WTC11 (cell line): ENCODE measurements at regions not wholly inside any gene's neighbourhood (a gene's known extent, or its start where the extent isn't known, plus 50 kb on each side); places are given as distances from the start of the nearest gene placed in this dataset.

Experiments
- ATAC-seq: fragments of 200-7000 bp; cut with Tn5 transposase; 2 replicates; pipeline ENCODE4 v1.10.0; 2021; ENCODE audit warnings: mild to moderate bottlenecking, moderate library complexity
- CTCF ChIA-PET: fragments of 300-600 bp; sonication (Branson Sonifier 250); formaldehyde crosslinking; loops from one replicate; lab custom pipeline; 2021; ENCODE audit warnings: antibody characterized with exemption; lab: Charles Lee
- POLR2A ChIA-PET: fragments of 350-600 bp; sonication (Branson Sonifier 250); formaldehyde crosslinking; loops from one replicate; lab custom pipeline; 2021; ENCODE audit warnings: antibody characterized with exemption; lab: Charles Lee
- DNase-seq: peaks from one replicate; pipeline ENCODE4 v3.0.0; 2021; ENCODE audit warnings: low spot score
- H3K27ac Mint-ChIP-seq: 2 replicates; pipeline ENCODE4 v1.8.0; 2021; ENCODE audit warnings: mixed read lengths
- H3K27me3 Mint-ChIP-seq: 2 replicates; pipeline ENCODE4 v1.8.0; 2021; ENCODE audit warnings: low read depth, mild to moderate bottlenecking, moderate library complexity, mixed read lengths
- H3K36me3 Mint-ChIP-seq: 2 replicates; pipeline ENCODE4 v1.8.0; 2021; ENCODE audit warnings: mixed read lengths
- H3K4me1 Mint-ChIP-seq: 2 replicates; pipeline ENCODE4 v1.8.0; 2022; ENCODE audit warnings: mixed read lengths
- H3K4me3 Mint-ChIP-seq: 2 replicates; pipeline ENCODE4 v1.8.0; 2021; ENCODE audit warnings: mild to moderate bottlenecking, moderate library complexity, mixed read lengths
- H3K9me3 Mint-ChIP-seq: 2 replicates; pipeline ENCODE4 v1.8.0; 2021; ENCODE audit warnings: mixed read lengths
- ATF2 ChIP-seq: sonication (generic); formaldehyde crosslinking; IDR thresholded peaks from 2 replicates; pipeline ENCODE4 v1.8.1; 2022; ENCODE audit warnings: low read depth, missing genetic modification reagents, borderline replicate concordance
- CBFB ChIP-seq: sonication (generic); formaldehyde crosslinking; IDR thresholded peaks from 2 replicates; pipeline ENCODE4 v1.8.1; 2022; ENCODE audit warnings: mild to moderate bottlenecking, low read depth, missing genetic modification reagents
- CDX4 ChIP-seq: fragments of 250-450 bp; sonication (Bioruptor Pico); IDR thresholded peaks from 2 replicates; pipeline ENCODE4 v1.9.0; 2021; ENCODE audit warnings: moderate library complexity, mild to moderate bottlenecking, inconsistent platforms, borderline replicate concordance
- ELF4 ChIP-seq: sonication (generic); formaldehyde crosslinking; IDR thresholded peaks from 2 replicates; pipeline ENCODE4 v1.8.1; 2022; ENCODE audit warnings: low read depth, mild to moderate bottlenecking, moderate library complexity, missing genetic modification reagents
- ERG ChIP-seq: fragments of 250-450 bp; sonication (Bioruptor Pico); IDR thresholded peaks from 2 replicates; pipeline ENCODE4 v1.8.0; 2021; ENCODE audit warnings: mild to moderate bottlenecking
- ESRRA ChIP-seq: sonication (generic); formaldehyde crosslinking; IDR thresholded peaks from 2 replicates; pipeline ENCODE4 v1.8.1; 2022; ENCODE audit warnings: mild to moderate bottlenecking, missing genetic modification reagents, borderline replicate concordance
- ETV6 ChIP-seq: sonication (generic); formaldehyde crosslinking; IDR thresholded peaks from 2 replicates; pipeline ENCODE4 v1.8.1; 2022; ENCODE audit warnings: mild to moderate bottlenecking, missing genetic modification reagents
- FOXJ3 ChIP-seq: sonication (generic); formaldehyde crosslinking; IDR thresholded peaks from 2 replicates; pipeline ENCODE4 v1.9.0; 2021; ENCODE audit warnings: missing genetic modification reagents, mild to moderate bottlenecking, borderline replicate concordance
- FOXP1 ChIP-seq: sonication (generic); formaldehyde crosslinking; IDR thresholded peaks from 2 replicates; pipeline ENCODE4 v1.8.0; 2022; ENCODE audit warnings: missing genetic modification reagents, mild to moderate bottlenecking, moderate library complexity, borderline replicate concordance
- GRHL2 ChIP-seq: fragments of 250-450 bp; sonication (Bioruptor Pico); IDR thresholded peaks from 2 replicates; pipeline ENCODE4 v1.8.0; 2022; ENCODE audit warnings: mild to moderate bottlenecking, moderate library complexity; ENCODE audit not compliant: insufficient replicate concordance, severe bottlenecking
- HMGXB4 ChIP-seq: sonication (generic); formaldehyde crosslinking; IDR thresholded peaks from 2 replicates; pipeline ENCODE4 v1.8.1; 2023; ENCODE audit warnings: mild to moderate bottlenecking, moderate library complexity, missing genetic modification reagents
- IRF2 ChIP-seq: sonication (generic); formaldehyde crosslinking; IDR thresholded peaks from 2 replicates; pipeline ENCODE4 v1.8.0; 2022; ENCODE audit warnings: low read depth, missing genetic modification reagents, borderline replicate concordance
- KAT7 ChIP-seq: sonication (generic); formaldehyde crosslinking; IDR thresholded peaks from 2 replicates; pipeline ENCODE4 v1.8.1; 2023; ENCODE audit warnings: missing genetic modification reagents, mild to moderate bottlenecking, borderline replicate concordance
- MLX ChIP-seq: sonication (generic); formaldehyde crosslinking; IDR thresholded peaks from 2 replicates; pipeline ENCODE4 v1.8.1; 2023; ENCODE audit warnings: mild to moderate bottlenecking, missing genetic modification reagents, moderate library complexity
- MXD4 ChIP-seq: fragments of 250-450 bp; sonication (Bioruptor Pico); IDR thresholded peaks from 2 replicates; pipeline ENCODE4 v1.8.0; 2021; ENCODE audit warnings: mild to moderate bottlenecking, moderate library complexity, borderline replicate concordance
- SMAD3 ChIP-seq: sonication (generic); formaldehyde crosslinking; IDR thresholded peaks from 2 replicates; pipeline ENCODE4 v1.8.0; 2022; ENCODE audit warnings: missing genetic modification reagents, mild to moderate bottlenecking, borderline replicate concordance
- SMAD4 ChIP-seq: sonication (generic); formaldehyde crosslinking; IDR thresholded peaks from 2 replicates; pipeline ENCODE4 v1.8.0; 2022; ENCODE audit warnings: mild to moderate bottlenecking, missing genetic modification reagents
- SP1 ChIP-seq: sonication (generic); formaldehyde crosslinking; conservative IDR thresholded peaks from 2 replicates; pipeline ENCODE4 v1.8.1; 2022; ENCODE audit warnings: missing genetic modification reagents
- TEAD4 ChIP-seq: sonication (generic); formaldehyde crosslinking; IDR thresholded peaks from 2 replicates; pipeline ENCODE4 v1.8.0; 2022; ENCODE audit warnings: mild to moderate bottlenecking, missing genetic modification reagents
- ZBTB21 ChIP-seq: sonication (generic); formaldehyde crosslinking; IDR thresholded peaks from 2 replicates; pipeline ENCODE4 v1.8.1; 2023; ENCODE audit warnings: mild to moderate bottlenecking, missing genetic modification reagents, borderline replicate concordance
- ZNF232 ChIP-seq: sonication (generic); formaldehyde crosslinking; IDR thresholded peaks from 2 replicates; pipeline ENCODE4 v1.8.0; 2022; ENCODE audit warnings: mild to moderate bottlenecking, missing genetic modification reagents
- ZNF263 ChIP-seq: sonication (generic); formaldehyde crosslinking; IDR thresholded peaks from 2 replicates; pipeline ENCODE4 v1.8.1; 2022; ENCODE audit warnings: low read depth, mild to moderate bottlenecking, moderate library complexity, missing genetic modification reagents
- ZNF396 ChIP-seq: fragments of 250-450 bp; sonication (Bioruptor Pico); IDR thresholded peaks from 2 replicates; pipeline ENCODE4 v1.8.0; 2021; ENCODE audit warnings: mild to moderate bottlenecking, moderate library complexity, borderline replicate concordance
- ZNF416 ChIP-seq: fragments of 250-450 bp; sonication (Bioruptor Pico); IDR thresholded peaks from 2 replicates; pipeline ENCODE4 v1.9.0; 2021; ENCODE audit warnings: mild to moderate bottlenecking, inconsistent platforms
- ZNF425 ChIP-seq: fragments of 250-450 bp; sonication (Bioruptor Pico); conservative IDR thresholded peaks from 2 replicates; pipeline ENCODE4 v1.9.0; 2021; ENCODE audit warnings: mild to moderate bottlenecking

- peaks cover 14% of the 10 kb centered on the region for H3K36me3 Mint-ChIP-seq
- ATAC-seq = no peak
- ChIA-PET CTCF (no interaction called here), POLR2A (no interaction called here)
- H3K9me3 Mint-ChIP-seq = peaks cover 28% of the 10 kb centered on the region
- no peak for DNase-seq
- no peak overlapping the region for H3K4me3 Mint-ChIP-seq
- peaks cover 30% of the 10 kb centered on the region for H3K4me1 Mint-ChIP-seq
- H3K27ac Mint-ChIP-seq = no peak overlapping the region
- TF ChIP-seq ETV6 (no peak), ZNF263 (CRISPR knock-in tag) (no peak), MLX (CRISPR knock-in tag) (no peak), ATF2 (CRISPR knock-in tag) (no peak), HMGXB4 (CRISPR knock-in tag) (no peak), ESRRA (no peak), TEAD4 (CRISPR knock-in tag) (no peak), ZNF425 (CRISPR knock-in tag) (no peak), ZNF416 (CRISPR knock-in tag) (no peak), FOXJ3 (no peak), ERG (no peak), GRHL2 (CRISPR knock-in tag) (no peak), IRF2 (no peak), SMAD3 (CRISPR knock-in tag) (no peak), KAT7 (CRISPR knock-in tag) (no peak), SP1 (no peak), ZBTB21 (CRISPR knock-in tag) (no peak)
- TF ChIP-seq, all 79 proteins: peak for 0
- no peaks in the 10 kb centered on the region; the same call in 1 of the 2 replicates for H3K27me3 Mint-ChIP-seq
Observed at GRCh38 chr3:28115316-28115715, 126.1 kb upstream of the CMC1 start.

- CTCF ChIA-PET = no interaction called here
- Mint-ChIP-seq H3K27ac (peak overlapping the region; percentile 76; the same call in 1 of the 2 replicates), H3K4me3 (peak overlapping the region; percentile 46; the same call in 1 of the 2 replicates), H3K27me3 (no peaks in the 10 kb centered on the region; the same call in 1 of the 2 replicates)
- DNase-seq = no peak
- TF ChIP-seq ZNF232 = no peak
- no peak for TF ChIP-seq ATF2 (CRISPR knock-in tag)
- no peak for TF ChIP-seq GRHL2 (CRISPR knock-in tag)
- no peak for TF ChIP-seq ELF4
- no peak for TF ChIP-seq FOXP1 (CRISPR knock-in tag)
- no peak for TF ChIP-seq SMAD4 (CRISPR knock-in tag)
- no peak for TF ChIP-seq CDX4 (CRISPR knock-in tag)
- no peak for TF ChIP-seq CBFB
- TF ChIP-seq SP1 = no peak
- no peak for TF ChIP-seq ZNF396
- TF ChIP-seq MXD4 (CRISPR knock-in tag) = no peak
- TF ChIP-seq, all 79 proteins: peak for 0
- H3K36me3 Mint-ChIP-seq = peaks cover 14% of the 10 kb centered on the region
- ATAC-seq = peak; percentile 83
- H3K4me1 Mint-ChIP-seq = peaks cover 30% of the 10 kb centered on the region
- peaks cover 20% of the 10 kb centered on the region for H3K9me3 Mint-ChIP-seq
- POLR2A ChIA-PET = interaction anchor here (0.5 to 1.2 kb wide), 2 partner anchors 40 to 1997 kb away, joined by 3 read pairs; no protein-coding TSS in a partner anchor
Observed at GRCh38 chr3:28117598-28117997, 123.8 kb upstream of the CMC1 start.
